Stimulated activated memory B cell treated with anti-CD40 and anti-IgM and Interleukin-4, amounts not matched to agents 10 μg/mL and 1 μg/mL and 100 μg/mL, for 72 hours (primary cell): ENCODE measurements at regions not wholly inside any gene's neighbourhood (a gene's known extent, or its start where the extent isn't known, plus 50 kb on each side); places are given as distances from the start of the nearest gene placed in this dataset.

Experiments used
- ATAC-seq: fragments of 150-1000 bp; cut with Tn5 transposase; 2 replicates; pipeline ENCODE4 v1.10.0; 2021
- H3K27ac Mint-ChIP-seq: one replicate; pipeline ENCODE4 v1.8.0; 2022; ENCODE audit warnings: mild to moderate bottlenecking, mixed read lengths
- H3K27me3 Mint-ChIP-seq: one replicate; pipeline ENCODE4 v1.8.0; 2022; ENCODE audit warnings: mixed read lengths
- H3K36me3 Mint-ChIP-seq: one replicate; pipeline ENCODE4 v1.8.0; 2022; ENCODE audit warnings: mixed read lengths
- H3K4me1 Mint-ChIP-seq: one replicate; pipeline ENCODE4 v1.8.0; 2022; ENCODE audit warnings: mixed read lengths
- H3K4me3 Mint-ChIP-seq: one replicate; pipeline ENCODE4 v1.8.0; 2022; ENCODE audit warnings: mild to moderate bottlenecking, moderate library complexity, mixed read lengths
- H3K9me3 Mint-ChIP-seq: one replicate; pipeline ENCODE4 v1.8.0; 2022; ENCODE audit warnings: mixed read lengths

DNA sequence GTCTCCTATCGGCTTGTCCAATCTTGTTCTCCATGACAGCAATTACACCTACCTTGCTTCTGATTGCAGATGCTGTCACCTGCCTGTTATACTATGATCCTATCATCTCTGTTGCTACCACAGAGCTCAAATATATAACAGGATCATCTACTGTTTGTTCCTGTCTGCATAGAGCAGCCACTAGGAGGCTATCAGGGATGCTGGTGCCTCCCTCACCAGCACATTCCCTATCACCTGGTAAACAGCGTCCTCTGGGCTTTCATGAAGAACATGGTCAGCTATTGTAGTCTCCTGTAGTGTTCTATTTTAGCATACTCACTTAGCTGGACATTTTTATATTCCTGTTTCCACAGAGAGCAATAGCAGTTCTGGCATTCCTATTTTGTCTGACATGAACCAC lies 87.8 kb upstream of the FAT3 start:
- ATAC-seq: no peak

DNA sequence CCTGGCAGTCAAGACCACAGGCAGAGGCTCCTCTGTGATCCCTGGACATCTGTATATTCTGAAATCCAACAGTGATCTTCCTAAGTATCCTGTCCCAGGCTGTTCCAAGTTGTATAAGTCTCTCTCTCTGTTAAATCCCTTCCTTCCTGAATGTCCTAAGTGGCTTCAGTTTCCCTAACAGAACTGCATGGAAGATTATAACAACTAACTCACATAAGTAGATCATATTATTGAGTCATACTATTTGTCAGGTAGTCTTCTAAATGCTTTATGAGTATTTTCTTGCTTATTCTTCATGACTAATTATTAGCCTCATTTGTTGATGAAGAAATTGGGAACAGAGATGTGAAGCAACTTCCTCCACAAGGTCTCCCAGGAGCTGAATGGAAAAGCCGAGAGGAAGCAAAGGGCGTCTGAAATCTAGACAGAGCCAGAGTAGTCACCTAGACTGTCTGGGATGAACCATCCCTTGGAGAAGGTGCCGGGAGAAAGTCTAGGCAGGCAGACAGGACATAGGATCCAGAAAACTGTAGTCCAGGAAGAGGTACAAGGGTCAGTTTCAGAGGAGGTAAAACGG lies 93.2 kb upstream of the FAT3 start:
- no peak for ATAC-seq

More for the DNA sequence above, 87.8 kb upstream of the FAT3 start:
- Mint-ChIP-seq H3K4me3 (no peak overlapping the region), H3K27me3 (no peaks in the 10 kb centered on the region), H3K36me3 (no peaks in the 10 kb centered on the region), H3K27ac (no peak overlapping the region), H3K4me1 (no peaks in the 10 kb centered on the region), H3K9me3 (peaks cover 10% of the 10 kb centered on the region)

DNA sequence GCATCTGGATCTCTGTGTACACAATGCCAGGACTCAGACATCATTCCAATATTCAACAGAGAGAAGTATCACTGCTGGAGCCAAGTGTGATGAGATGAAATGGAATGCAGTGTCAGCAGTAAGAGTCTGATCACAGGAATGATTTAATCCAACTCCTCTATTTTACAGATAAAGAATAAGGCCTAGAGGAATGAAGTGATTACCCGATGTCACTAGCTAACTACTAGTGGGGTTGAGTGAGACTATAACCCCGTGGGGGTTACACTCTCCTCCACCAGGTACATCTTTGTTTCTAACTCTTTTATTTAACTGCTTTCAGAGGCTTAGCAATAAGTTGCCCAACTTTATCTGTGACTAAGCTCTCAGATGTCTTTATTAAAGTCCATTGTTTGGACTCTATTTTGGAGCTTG lies 94.2 kb upstream of the FAT3 start:
- no peak overlapping the region for H3K27ac Mint-ChIP-seq
- H3K27me3 Mint-ChIP-seq: no peaks in the 10 kb centered on the region
- H3K36me3 Mint-ChIP-seq: no peaks in the 10 kb centered on the region
- H3K4me3 Mint-ChIP-seq: no peak overlapping the region
- H3K9me3 Mint-ChIP-seq: peaks cover 10% of the 10 kb centered on the region
- H3K4me1 Mint-ChIP-seq: no peaks in the 10 kb centered on the region
- no peak for ATAC-seq

More for the DNA sequence above, 93.2 kb upstream of the FAT3 start:
- no peak overlapping the region for H3K27ac Mint-ChIP-seq
- no peak overlapping the region for H3K4me3 Mint-ChIP-seq
- H3K9me3 Mint-ChIP-seq: peaks cover 10% of the 10 kb centered on the region
- no peaks in the 10 kb centered on the region for H3K27me3 Mint-ChIP-seq
- H3K4me1 Mint-ChIP-seq: no peaks in the 10 kb centered on the region
- no peaks in the 10 kb centered on the region for H3K36me3 Mint-ChIP-seq

DNA sequence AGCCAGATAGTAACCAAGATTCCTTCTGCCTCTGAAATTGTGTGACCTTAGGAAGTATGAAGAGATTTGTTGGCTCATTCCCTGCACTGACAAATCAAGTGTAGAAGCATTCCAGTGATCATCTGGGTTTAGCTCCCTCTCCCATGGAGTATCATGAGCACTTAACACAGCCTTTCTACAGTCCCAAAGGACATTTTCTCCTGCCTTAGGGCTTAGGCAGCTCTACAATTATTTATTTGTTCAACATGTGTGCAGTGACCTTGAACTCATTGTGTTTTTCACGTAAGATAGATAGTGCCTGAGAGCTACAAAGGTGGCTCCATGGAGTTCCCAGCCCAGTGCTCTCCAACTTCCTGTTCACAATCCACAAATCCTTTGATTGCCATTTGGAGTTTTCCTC lies 94.8 kb upstream of the FAT3 start:
- Mint-ChIP-seq H3K36me3 (no peaks in the 10 kb centered on the region), H3K27me3 (no peaks in the 10 kb centered on the region), H3K4me3 (no peak overlapping the region), H3K9me3 (peaks cover 7% of the 10 kb centered on the region), H3K4me1 (no peaks in the 10 kb centered on the region), H3K27ac (no peak overlapping the region)
- ATAC-seq: no peak

DNA sequence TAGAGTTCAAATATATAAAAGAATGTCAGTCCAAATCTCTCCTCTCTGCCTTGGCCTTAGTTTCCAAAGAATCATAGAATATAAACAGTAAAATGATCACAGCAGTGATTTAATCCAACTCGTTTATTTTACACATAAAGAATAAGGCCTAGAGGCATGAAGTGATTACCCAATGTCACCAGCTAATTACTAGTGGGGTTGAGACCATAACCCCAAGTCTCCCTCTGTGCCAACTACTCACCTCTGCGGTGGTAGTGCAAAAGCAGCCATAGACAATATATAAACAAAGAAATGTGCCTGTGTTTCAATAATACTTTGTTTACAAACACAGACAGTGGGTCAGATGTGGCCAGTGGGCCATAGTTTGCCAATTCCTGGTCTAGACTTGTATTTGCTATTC lies 96.6 kb upstream of the FAT3 start:
- Mint-ChIP-seq H3K27ac (no peak overlapping the region), H3K27me3 (no peaks in the 10 kb centered on the region), H3K36me3 (no peaks in the 10 kb centered on the region), H3K9me3 (no peaks in the 10 kb centered on the region), H3K4me3 (no peak overlapping the region), H3K4me1 (no peaks in the 10 kb centered on the region)
- ATAC-seq: no peak

DNA sequence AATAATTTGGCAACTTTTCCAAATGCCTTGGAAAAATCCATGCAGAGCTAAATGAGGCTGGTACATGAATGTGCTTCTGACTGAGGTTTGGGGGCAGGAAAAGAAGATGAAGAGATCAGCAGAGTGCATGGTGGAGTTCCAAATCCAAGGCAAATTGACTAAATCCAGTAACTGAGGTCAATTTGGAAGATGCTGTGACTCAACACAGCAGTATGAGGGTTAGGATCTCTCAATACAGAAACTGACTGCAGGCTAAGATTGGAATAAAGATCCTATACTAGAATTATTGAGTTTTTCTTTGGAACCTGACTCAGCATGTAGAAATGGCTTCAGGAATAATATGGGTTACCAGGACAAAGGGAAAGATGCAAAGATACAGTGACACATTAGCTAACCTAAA lies 99.3 kb upstream of the FAT3 start:
- ATAC-seq: no peak
- Mint-ChIP-seq H3K27me3 (no peaks in the 10 kb centered on the region), H3K36me3 (no peaks in the 10 kb centered on the region), H3K27ac (no peak overlapping the region), H3K9me3 (no peaks in the 10 kb centered on the region), H3K4me1 (no peaks in the 10 kb centered on the region), H3K4me3 (no peak overlapping the region)

DNA sequence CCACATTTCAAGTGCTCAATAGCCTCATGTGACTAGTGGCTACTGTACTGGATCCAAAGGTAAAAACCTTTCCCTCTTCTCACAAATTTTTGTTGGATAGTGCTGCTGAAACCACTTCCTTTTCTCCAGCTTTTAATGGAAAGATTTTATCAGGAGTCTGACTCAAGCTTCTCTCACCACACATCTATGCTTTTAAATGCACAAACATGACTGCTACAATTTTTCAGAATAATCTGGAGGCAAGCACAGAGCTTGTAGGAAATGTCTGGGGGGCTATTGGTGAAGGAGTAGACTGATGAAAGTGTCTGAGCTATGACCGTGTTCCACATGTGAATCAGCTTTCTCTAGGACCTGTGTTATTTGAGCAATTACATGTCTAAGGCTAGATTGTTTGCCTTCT lies 101.1 kb upstream of the FAT3 start:
- Mint-ChIP-seq H3K27me3 (no peaks in the 10 kb centered on the region), H3K4me3 (no peak overlapping the region), H3K36me3 (no peaks in the 10 kb centered on the region), H3K27ac (no peak overlapping the region), H3K4me1 (no peaks in the 10 kb centered on the region), H3K9me3 (peaks cover 8% of the 10 kb centered on the region)
- ATAC-seq: no peak

DNA sequence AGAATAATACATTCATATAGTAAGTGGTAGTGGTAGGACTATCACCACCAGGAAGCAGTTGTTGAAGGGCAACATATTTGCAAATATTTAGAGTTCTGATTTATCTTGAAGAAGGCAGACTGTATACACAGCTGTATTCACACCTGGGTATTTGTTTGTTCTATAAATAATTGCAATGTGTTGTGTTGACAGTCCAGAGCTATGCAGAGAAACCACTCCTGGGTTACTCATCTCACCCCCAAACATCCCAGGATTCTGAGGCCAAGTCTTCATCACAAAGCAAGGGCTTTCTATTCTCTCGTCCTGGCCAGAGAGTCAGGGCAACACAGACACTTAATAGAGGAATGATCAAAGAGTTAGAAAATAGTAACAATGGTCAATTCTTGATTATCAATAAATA lies 102.1 kb upstream of the FAT3 start:
- no peaks in the 10 kb centered on the region for H3K36me3 Mint-ChIP-seq
- ATAC-seq: no peak
- no peak overlapping the region for H3K27ac Mint-ChIP-seq
- no peak overlapping the region for H3K4me3 Mint-ChIP-seq
- H3K9me3 Mint-ChIP-seq: peaks cover 9% of the 10 kb centered on the region
- no peaks in the 10 kb centered on the region for H3K27me3 Mint-ChIP-seq
- no peaks in the 10 kb centered on the region for H3K4me1 Mint-ChIP-seq

DNA sequence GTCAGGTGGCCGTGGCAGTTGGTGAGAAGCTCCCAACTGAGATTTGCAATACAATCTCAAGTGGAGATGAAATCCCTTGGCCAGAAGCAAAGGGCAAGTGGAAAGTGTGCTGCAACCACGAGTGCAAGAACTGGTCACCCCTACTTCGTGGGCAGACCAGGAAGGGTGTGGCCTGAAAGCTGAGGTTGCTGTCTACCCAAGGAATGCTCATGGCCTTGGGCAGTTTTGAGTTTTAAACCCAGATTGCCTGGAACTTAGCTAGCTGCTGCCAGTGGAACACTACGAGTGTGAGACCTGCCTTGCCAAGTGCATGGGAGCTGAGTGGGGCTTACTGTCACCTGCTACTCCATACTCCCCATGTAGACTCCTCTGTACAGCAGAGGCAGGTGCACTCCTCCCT lies 113.3 kb upstream of the FAT3 start:
- no peaks in the 10 kb centered on the region for H3K27me3 Mint-ChIP-seq
- H3K27ac Mint-ChIP-seq: no peak overlapping the region
- H3K36me3 Mint-ChIP-seq: no peaks in the 10 kb centered on the region
- H3K9me3 Mint-ChIP-seq: peaks cover 14% of the 10 kb centered on the region
- H3K4me1 Mint-ChIP-seq: no peaks in the 10 kb centered on the region
- no peak for ATAC-seq
- H3K4me3 Mint-ChIP-seq: no peak overlapping the region

DNA sequence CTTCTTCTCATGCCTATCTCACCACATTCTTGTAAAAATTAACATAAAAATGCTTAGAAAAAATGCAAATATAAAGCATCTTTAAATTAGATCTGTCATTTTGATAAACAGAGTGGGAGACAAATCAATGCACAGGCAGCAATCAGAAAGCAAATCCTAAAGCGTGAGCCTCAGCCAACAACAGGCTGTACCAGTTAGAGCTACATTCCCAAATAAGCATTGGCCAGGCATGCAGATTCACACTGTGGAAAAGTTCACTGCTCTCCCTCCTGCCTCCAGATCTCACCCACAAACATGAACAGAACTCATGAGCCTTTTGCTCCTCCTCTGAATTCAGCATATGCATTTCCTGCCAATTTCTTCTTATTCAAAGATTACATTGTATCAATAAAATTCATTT lies 115.2 kb upstream of the FAT3 start:
- Mint-ChIP-seq H3K9me3 (peaks cover 9% of the 10 kb centered on the region), H3K4me1 (no peaks in the 10 kb centered on the region), H3K36me3 (no peaks in the 10 kb centered on the region), H3K27ac (no peak overlapping the region), H3K27me3 (no peaks in the 10 kb centered on the region), H3K4me3 (no peak overlapping the region)
- ATAC-seq: no peak

DNA sequence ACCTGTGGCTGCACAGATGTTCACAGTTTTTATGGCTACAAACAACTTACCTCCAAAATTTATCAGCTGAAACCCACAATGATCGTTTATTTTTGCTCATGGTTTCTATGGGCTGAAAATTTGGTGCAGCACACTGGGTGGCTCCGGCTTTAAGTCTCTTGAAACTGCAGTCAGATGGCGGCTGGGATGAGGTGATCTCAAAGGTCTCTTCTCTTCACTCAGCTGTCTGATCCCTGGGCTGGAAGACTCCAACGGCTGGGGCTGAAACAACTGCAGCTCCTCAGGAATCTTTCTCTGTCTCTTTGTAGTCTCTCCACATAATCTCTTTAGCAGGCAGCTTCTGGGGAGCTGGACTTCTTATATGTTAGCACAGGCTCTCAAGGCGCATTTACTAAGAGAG lies 117.3 kb upstream of the FAT3 start:
- H3K4me3 Mint-ChIP-seq: no peak overlapping the region
- no peaks in the 10 kb centered on the region for H3K27me3 Mint-ChIP-seq
- H3K9me3 Mint-ChIP-seq: no peaks in the 10 kb centered on the region
- H3K36me3 Mint-ChIP-seq: no peaks in the 10 kb centered on the region
- H3K4me1 Mint-ChIP-seq: no peaks in the 10 kb centered on the region
- no peak overlapping the region for H3K27ac Mint-ChIP-seq
- ATAC-seq: no peak

DNA sequence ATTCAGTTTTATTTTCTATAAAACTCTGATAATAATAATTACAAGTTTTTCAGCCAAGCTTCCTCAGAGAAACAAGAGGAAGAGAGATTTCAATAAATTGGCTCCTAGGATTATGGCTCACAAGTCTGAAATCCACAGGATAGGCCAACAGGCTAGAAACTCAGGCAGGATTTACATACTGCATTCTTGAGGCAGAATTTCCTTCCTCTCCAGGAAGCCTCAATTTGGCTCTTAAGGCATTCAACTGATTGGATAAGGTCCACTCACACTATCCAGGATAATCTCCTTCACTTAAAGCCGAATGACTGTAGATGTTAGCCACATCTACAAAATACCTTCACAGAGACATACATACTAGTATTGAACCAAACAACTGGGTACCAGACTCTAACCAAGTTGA lies 120.3 kb upstream of the FAT3 start:
- Mint-ChIP-seq H3K27ac (no peak overlapping the region), H3K4me3 (no peak overlapping the region), H3K4me1 (no peaks in the 10 kb centered on the region), H3K36me3 (no peaks in the 10 kb centered on the region), H3K9me3 (no peaks in the 10 kb centered on the region), H3K27me3 (no peaks in the 10 kb centered on the region)
- no peak for ATAC-seq

DNA sequence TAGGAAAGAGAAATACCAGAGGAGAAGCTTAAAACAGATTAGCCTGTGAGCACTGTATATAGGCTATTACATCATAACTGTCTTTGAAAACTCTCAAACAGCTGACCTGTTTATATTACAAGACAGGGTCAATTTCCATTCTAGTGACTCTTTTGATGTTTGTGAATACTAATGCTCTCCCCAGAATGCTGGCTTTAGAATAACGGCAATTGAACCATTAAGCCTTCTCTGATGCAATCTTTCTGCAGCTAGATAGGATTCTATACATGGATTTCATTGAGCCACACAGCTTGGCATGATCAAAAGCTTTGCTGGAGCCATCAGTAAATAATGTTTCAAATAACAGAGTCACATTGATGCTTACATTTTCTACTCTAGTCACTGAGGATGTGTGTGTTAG lies 122.7 kb upstream of the FAT3 start:
- Mint-ChIP-seq H3K4me1 (no peaks in the 10 kb centered on the region), H3K27me3 (no peaks in the 10 kb centered on the region), H3K9me3 (no peaks in the 10 kb centered on the region), H3K27ac (no peak overlapping the region), H3K4me3 (no peak overlapping the region), H3K36me3 (no peaks in the 10 kb centered on the region)
- ATAC-seq: no peak

DNA sequence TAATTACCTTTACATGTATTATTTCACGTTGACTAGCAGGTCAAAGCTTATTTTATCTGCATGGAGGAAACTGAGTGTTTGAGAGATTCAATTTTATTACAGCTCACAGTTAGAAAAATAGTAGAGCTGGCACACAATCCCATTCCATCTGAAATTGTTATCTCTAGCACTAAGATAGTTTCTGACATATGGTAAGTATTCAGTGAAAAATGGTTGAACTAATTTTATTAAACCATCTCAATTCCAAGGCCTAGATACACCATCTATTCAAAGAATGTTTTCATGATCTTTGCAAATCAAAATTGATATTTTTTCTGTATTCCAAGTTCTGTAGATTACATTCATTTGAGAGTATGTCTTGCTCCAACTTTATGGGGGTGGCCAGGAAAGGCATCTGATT lies 125.4 kb upstream of the FAT3 start:
- Mint-ChIP-seq H3K27me3 (no peaks in the 10 kb centered on the region), H3K4me1 (no peaks in the 10 kb centered on the region)

DNA sequence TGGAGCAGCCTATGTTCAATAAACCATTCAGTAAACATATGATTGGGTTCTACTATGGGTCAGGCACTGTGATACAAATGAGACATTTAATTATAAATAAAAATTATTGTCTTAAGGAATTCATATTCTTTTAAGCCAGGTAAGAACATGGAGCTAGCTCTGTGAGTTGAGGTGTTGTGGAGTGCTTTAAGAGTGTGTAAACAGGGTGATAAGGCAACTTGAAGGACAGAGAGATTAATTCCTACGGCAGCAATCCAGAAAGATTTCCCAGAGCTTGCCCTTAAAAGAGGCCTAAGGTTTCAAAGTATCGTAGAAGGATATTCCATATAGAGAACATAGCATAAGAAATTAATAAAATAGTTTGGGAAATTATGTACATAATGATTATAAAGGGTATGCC lies 126.4 kb upstream of the FAT3 start:
- Mint-ChIP-seq H3K36me3 (no peaks in the 10 kb centered on the region), H3K27ac (no peak overlapping the region), H3K27me3 (no peaks in the 10 kb centered on the region), H3K4me1 (no peaks in the 10 kb centered on the region), H3K9me3 (no peaks in the 10 kb centered on the region), H3K4me3 (no peak overlapping the region)
- no peak for ATAC-seq

More for the DNA sequence above, 125.4 kb upstream of the FAT3 start:
- Mint-ChIP-seq H3K9me3 (no peaks in the 10 kb centered on the region), H3K27ac (no peak overlapping the region), H3K4me3 (no peak overlapping the region), H3K36me3 (no peaks in the 10 kb centered on the region)
- ATAC-seq: no peak

DNA sequence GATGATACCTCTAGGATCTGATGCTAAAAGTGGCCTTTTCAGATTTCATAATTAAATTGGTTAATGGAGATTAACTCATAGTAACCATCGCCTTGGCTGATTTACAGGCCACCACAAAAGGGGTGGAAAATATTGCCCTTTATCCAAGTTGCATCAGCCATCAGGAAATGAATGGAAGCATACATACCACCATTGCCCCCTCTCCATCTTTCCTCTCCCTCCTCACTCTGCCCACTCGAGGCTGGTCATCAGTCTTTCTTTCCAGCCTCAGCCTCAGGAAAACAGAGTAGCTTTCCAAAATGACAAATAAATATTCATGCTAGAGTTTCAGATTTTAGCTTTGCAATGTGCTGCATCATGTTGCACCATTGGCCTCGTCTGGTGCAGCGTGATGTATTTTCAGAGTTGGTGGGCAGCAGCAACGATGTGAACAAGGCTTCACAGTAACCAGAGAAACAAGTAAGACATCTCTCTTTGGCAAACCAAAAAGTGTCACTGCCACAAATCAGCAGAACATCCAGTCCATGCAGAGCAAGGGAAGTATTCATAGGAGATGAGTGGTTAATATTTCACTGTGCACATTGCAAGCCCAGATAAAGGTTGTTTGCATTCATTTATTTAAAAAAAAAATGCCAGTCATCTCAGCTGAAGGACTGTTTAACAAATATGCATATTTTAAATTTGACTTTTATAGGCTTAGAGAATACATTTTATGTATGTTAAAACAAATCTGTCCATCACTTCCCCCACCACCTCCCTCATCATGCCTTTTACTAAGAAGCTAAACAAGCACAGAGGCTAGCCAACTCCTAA lies 136.7 kb upstream of the FAT3 start:
- ATAC-seq: no peak
- no peak overlapping the region for H3K4me3 Mint-ChIP-seq
- H3K27ac Mint-ChIP-seq: no peak overlapping the region
- H3K9me3 Mint-ChIP-seq: peaks cover 14% of the 10 kb centered on the region
- H3K36me3 Mint-ChIP-seq: no peaks in the 10 kb centered on the region
- no peaks in the 10 kb centered on the region for H3K4me1 Mint-ChIP-seq
- H3K27me3 Mint-ChIP-seq: no peaks in the 10 kb centered on the region
